ENCODE measurements at regions not wholly inside any gene's neighbourhood (a gene's known extent, or its start where the extent isn't known, plus 50 kb on each side); places are given as distances from the start of the nearest gene placed in this dataset.

- DNase-seq: no peak
These were observed 58.1 kb downstream of the TUSC7 start for GRCh38 chr3:116767726-116768125.

- DNase-seq: peak; percentile 90
These were observed 61.4 kb downstream of the TUSC7 start for GRCh38 chr3:116770815-116771450.

GRCh38 chr3:116776880-116777785 lies 67.6 kb downstream of the TUSC7 start:
- peak; percentile 2 for DNase-seq

- DNase-seq: no peak
These were observed 75.6 kb downstream of the TUSC7 start for GRCh38 chr3:116785226-116785625.

DNA sequence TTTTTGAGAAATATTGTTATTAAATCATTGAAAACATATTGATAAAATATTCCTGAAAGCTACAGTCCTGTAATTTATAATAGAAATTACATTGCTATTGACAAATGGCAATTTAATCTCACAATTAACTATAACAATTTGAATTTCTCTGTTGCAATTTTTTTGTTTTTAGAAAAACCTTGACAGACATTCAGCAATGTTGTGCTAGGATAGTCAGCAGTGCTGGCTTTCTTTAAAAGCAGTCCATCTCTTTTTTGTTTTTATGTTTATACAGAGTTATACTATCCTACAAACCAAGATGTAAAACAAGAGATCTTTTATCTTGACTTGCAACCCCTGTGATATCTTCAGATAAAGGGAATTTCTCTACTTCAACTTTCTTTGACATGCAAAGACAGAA lies 93.1 kb downstream of the TUSC7 start:
- DNase-seq: no peak

DNA sequence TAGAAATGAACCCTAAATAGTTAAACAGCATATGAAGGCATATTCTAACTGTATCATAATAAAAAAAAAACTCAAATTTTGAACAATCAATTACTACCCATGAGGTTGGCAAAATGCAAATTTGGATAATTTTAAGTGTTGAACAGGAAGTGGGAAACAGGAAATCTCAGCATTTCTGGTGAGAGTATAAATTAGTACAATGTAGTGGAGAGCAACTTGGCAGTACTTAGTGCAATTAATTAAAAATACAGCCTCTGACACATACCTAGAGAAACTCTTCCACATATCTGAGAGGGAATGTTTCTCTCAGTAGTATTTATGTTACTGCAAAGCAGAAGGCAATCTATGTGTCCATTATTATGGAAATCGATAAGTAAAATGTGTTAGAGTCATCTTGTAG lies 96.8 kb downstream of the TUSC7 start:
- no peak for DNase-seq

GRCh38 chr3:116808725-116809124 lies 99.1 kb downstream of the TUSC7 start:
- no peak for DNase-seq

GRCh38 chr3:116809208-116809607 lies 99.6 kb downstream of the TUSC7 start:
- no peak for DNase-seq

- no peak for DNase-seq
These were observed 102.2 kb downstream of the TUSC7 start for GRCh38 chr3:116811754-116812153.

GRCh38 chr3:116812949-116813348 lies 103.4 kb downstream of the TUSC7 start:
- DNase-seq: no peak

- DNase-seq: no peak
These were observed 105.7 kb downstream of the TUSC7 start for GRCh38 chr3:116815321-116815720.

DNA sequence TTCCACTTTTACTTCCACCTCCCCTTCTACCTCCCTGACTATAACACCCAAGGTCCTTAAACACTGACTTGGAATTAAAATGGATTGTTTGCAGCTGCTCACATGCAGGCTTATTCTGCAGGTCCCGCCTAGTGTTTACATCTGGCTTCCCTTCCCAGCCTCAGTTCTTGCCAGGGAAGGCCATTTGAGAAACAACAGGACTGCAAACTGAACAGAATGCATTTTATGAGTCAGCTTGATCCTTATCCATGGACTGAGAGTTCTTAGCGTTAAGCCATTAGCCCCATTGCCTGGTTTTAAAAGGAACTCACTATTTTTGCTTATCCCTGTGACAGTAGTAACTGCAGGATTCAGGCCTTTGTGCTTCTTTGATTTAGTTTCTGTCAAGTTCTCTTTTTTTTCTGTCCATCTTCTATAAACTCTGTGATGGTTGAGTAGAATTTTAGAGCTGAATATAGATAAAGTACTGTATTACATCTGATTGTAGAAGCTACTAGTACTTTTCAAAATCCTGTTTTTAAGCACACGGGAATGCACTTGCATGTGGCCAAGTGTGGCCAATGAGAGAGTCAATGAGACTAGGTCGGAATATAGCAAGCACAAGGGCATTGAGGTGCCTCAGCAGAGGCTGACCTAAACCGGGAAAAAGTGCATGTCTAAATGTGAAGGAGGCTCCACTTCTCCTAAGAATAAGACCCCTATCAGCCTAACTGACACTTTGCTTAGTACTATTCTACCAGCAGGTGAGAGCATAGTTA lies 106.4 kb downstream of the TUSC7 start:
- DNase-seq: peak; percentile 89

DNA sequence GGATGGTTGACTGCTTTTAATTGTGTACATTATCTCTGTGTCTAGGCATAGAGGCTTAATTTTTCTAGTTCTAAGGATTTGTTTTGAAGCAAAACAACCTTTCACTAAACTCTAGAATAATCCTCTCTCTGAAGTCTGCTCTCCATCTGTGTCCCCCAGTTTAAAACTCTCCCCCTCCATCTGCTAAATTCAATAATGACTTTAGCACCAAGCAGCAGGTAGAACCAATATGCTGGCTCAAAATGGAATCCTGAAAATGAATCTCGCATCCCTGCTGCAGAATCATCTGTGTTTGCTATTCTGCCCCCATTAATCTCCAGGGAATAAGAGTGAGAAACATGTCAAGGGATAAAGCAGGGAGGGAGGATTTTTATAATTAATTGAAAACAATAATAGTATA lies 111.8 kb downstream of the TUSC7 start:
- peak; percentile 8 for DNase-seq

DNA sequence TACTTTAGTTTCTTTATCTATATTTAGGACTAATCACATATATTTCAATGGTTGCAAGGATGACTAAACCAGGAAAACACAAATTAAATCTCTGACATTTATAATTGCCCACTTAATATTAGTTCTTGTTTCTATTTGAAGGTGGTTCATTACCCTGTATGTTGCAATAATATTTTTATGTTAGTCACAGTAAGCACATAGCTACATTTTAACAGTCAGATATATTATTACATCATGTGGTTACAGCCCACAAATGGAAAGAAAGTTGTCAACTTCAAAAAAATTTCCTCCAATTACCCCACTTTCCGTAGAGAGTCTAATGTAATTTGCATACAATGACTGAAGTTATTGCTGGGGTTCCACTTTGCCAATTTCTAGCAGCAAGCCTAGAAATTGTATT lies 114.6 kb downstream of the TUSC7 start:
- DNase-seq: no peak

GRCh38 chr3:116833202-116833601 lies 123.6 kb downstream of the TUSC7 start:
- no peak for DNase-seq

- no peak for DNase-seq
These were observed 125.2 kb downstream of the TUSC7 start for GRCh38 chr3:116834816-116835215.

- no peak for DNase-seq
These were observed 126.1 kb downstream of the TUSC7 start for GRCh38 chr3:116835658-116836057.

GRCh38 chr3:116836286-116836685 lies 126.7 kb downstream of the TUSC7 start:
- no peak for DNase-seq

- no peak for DNase-seq
These were observed 127.9 kb downstream of the TUSC7 start for GRCh38 chr3:116837483-116837882.

DNA sequence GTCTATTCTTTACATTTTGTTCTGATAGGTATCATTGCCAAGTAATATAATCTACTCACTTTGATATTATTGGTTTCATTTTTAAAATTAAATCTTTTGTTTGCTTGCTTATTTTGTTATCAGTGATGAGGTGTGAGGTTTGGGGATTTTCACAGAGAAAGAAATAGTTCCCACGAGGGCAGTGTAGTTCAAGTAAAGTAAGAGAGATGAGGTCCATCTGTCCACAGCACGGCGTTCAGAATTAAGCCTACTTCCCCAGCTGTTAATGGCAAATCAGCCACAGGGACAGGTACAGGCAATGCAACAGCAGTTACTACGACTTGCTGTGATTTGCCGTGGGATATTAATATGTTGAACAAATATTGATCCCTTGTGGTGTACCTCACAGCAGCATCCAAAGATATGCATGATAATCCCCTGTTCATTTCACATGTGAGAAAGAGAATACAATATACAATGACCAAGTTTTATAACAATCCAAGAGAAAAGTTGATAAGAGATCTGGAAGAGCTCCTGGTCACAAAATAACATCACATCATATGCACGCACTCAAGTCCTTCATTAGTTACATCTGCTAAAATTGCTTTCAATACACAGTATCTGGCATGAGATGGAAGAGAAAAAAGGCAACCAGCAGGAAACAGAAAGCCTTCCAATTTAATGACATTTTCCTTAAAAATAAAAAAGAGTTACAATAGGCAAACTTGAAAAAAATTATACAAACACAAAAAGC lies 131.6 kb downstream of the TUSC7 start:
- no peak for DNase-seq

DNA sequence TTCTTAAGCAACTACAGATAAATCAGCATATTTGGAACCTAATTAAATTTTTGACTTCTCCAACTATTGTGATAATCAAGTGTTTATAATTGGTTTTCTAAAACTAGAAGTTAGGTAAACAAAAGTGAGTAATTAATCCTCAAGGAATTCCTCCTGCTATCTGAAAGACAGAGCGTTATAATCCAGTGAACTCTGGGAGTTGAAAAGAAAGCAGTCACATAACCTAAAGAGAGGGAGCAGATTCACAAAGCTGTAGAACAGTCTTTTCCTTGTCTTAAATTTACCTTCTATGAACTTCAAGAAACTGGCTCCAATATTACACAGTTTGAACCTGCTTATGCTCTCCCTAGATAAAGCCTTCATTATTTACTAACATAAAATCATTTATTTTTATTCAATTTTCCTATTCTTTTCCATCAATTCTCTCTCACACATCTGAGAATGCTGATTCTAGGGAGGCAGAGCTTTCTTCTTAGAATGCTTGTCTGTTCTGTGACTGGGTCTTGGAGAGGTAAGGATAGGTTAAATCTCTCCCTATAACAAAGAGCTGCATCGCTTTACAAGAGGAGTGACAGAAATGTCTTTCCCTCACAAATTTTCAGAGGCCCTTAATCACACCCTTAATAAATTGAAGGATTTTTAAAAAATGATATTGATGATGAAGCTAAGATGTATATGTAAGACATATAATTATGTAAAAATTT lies 132.8 kb downstream of the TUSC7 start:
- DNase-seq: no peak

Data from tongue (tissue), 1 donor.